Skeletal muscle tissue (tissue), 3 donors: ENCODE measurements at regions not wholly inside any gene's neighbourhood (a gene's known extent, or its start where the extent isn't known, plus 50 kb on each side); places are given as distances from the start of the nearest gene placed in this dataset.
A peak's percentile ranks its signal among the peaks of the same experiment; 100 is the strongest.

ENCODE experiments used
- H3K27ac ChIP-seq: one replicate; pipeline ENCODE4 v1.7.0; 2013; ENCODE audit warnings: mild to moderate bottlenecking, low read depth, low read length, inconsistent platforms
- H3K27me3 ChIP-seq, 3 donors: one replicate each; pipeline ENCODE4 v1.7.0; 2013; ENCODE audit warnings: low read length in 3 of 3; ENCODE audit not compliant: control insufficient read depth in 3 of 3, insufficient read depth in 3 of 3
- H3K36me3 ChIP-seq, 3 donors: one replicate each; pipeline ENCODE4 v1.7.0; 2013; ENCODE audit warnings: low read length in 3 of 3; ENCODE audit not compliant: control insufficient read depth in 3 of 3, insufficient read depth in 3 of 3
- H3K4me1 ChIP-seq, 3 donors: one replicate each; pipeline ENCODE4 v1.7.0; 2013; ENCODE audit warnings: low read length in 3 of 3, mild to moderate bottlenecking in 3 of 3; ENCODE audit not compliant: control insufficient read depth in 3 of 3, insufficient read depth in 3 of 3
- H3K4me3 ChIP-seq, 3 donors: one replicate each; pipeline ENCODE4 v1.7.0; 2013; ENCODE audit warnings: low read length in 3 of 3
- H3K9ac ChIP-seq, 3 donors: one replicate each; pipeline ENCODE4 v1.7.0; 2013; ENCODE audit warnings: low read length in 3 of 3, mild to moderate bottlenecking in 3 of 3, moderate library complexity in 2 of 3, low read depth in 1 of 3
- H3K9me3 ChIP-seq, 3 donors: one replicate each; pipeline ENCODE4 v1.7.0; 2013; ENCODE audit warnings: low read length in 3 of 3; ENCODE audit not compliant: control insufficient read depth in 3 of 3
- donor health status: Osteomylitis.

DNA sequence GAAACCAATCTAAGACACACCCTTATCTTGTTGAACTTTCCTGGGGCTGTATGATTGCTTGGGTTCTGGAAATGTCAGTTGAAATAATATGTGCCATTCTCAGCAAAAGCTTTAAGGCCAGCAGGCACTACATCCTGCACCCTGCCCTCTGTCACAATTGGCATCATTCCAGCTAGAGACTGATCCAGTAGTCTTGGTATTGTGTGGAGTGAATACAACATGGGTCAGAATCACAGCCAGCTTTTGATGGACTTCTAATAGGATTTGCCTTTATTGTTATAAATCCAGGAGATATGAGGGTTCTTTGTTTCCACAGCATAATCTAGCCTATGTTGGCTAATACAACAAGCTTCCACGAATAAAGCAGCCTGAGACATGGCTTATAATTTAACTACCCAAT is 617.0 kb upstream of the CDH2 start:
- Histone ChIP-seq H3K9me3 (no peaks in the 10 kb centered on the region), H3K36me3 (no peaks in the 10 kb centered on the region), H3K4me1 (no peaks in the 10 kb centered on the region), H3K4me3 (no peak overlapping the region), H3K27me3 (no peaks in the 10 kb centered on the region), H3K9ac (no peak overlapping the region), H3K27ac (peak overlapping the region; percentile 1)

DNA sequence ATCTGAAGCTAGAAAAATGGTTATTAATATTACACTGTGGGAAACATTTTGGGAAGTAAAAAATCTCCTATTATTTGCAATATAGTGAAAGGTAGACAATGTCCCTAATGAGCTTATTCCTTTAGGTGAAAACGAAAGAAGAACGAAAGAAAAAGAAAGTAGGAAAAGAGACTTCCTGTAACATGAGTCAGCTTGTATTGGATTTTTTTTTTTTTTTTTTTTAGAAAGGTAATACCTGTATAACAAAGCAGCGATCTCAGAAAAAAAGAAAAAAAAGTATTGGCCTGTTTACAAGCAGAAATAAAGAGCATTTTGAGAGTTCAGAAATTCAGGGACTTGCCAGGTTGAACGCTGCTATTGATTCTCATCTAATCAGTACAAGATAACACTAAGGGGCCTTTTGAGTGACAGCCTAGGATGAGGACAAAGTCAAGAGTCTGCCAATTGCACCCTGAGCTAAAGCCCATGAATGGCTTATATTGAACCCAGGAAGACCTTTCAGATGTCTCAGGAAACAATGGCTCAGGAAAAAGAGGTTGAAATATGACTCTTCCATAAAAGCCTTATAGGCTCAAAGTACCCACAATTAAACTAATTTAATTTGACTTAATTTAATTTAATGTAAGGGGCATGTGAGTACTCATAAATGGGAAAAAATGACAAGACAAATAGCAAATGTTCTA is 615.6 kb upstream of the CDH2 start:
- H3K36me3 ChIP-seq: no peaks in the 10 kb centered on the region
- no peaks in the 10 kb centered on the region for H3K27me3 ChIP-seq
- no peak overlapping the region for H3K9ac ChIP-seq
- no peaks in the 10 kb centered on the region for H3K4me1 ChIP-seq
- no peak overlapping the region for H3K27ac ChIP-seq
- H3K9me3 ChIP-seq: no peaks in the 10 kb centered on the region
- H3K4me3 ChIP-seq: no peak overlapping the region

DNA sequence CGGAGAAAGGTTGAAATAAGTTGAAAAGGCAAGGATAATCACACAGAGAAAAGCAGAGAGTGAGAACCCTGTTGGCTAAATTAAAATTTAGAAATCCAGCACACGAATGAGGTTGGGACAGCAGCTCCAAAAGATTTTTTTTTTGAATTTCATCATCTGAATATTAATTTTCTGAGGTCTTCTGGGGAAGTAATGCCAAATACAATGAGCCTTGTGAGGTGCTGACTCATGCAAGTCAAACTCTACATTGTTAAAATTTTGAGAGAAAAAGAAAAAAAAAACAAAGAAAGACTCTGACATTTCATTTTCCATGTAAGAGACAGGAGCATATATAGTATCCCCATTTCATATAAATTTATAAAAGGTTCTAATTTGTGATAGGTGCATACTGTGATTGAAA is 614.2 kb upstream of the CDH2 start:
- Histone ChIP-seq H3K9ac (no peak overlapping the region), H3K36me3 (no peaks in the 10 kb centered on the region), H3K27me3 (no peaks in the 10 kb centered on the region), H3K4me3 (no peak overlapping the region), H3K9me3 (no peaks in the 10 kb centered on the region), H3K27ac (no peak overlapping the region), H3K4me1 (no peaks in the 10 kb centered on the region)

DNA sequence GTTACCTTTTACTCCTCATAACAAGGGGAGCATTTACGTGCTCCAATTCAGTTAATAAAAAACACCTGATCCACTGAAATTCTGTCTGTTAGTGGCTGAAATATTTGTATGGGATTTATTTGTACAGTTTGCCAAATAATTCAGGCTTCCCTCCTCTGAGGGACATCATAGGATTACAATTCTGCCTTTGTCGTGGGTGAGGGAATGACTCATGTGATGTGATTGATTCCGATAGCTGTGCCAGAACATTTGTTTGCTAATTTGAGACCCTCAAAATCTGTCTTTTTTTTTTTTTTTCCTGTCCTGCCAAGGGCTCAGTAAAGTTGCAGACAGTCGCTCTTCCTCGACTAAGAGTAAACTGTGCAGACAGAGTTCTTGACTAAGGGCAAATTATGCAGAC is 612.6 kb upstream of the CDH2 start:
- no peak overlapping the region for H3K9ac ChIP-seq
- H3K36me3 ChIP-seq: no peaks in the 10 kb centered on the region
- H3K4me1 ChIP-seq: no peaks in the 10 kb centered on the region
- H3K27me3 ChIP-seq: no peaks in the 10 kb centered on the region
- H3K27ac ChIP-seq: no peak overlapping the region
- H3K4me3 ChIP-seq: no peak overlapping the region
- H3K9me3 ChIP-seq: no peaks in the 10 kb centered on the region

DNA sequence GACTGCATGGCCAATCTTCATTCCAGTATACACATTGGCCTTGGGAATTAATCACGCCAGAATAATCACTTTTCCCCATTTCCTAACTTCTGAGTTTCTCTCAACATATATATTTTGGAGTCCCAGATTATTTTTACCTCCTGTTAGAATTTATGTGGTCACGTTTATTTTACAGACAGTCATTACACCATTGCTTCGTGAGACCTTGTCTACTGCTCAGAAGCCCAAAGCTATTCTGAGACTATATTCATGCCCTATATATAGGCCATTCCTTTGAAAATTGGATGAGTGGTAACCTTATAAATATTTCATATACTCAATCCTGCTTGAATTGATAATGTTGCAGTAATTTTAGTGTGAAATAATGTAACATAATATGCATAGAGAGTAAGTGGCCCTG is 610.0 kb upstream of the CDH2 start:
- Histone ChIP-seq H3K36me3 (no peaks in the 10 kb centered on the region), H3K4me1 (no peaks in the 10 kb centered on the region), H3K4me3 (no peak overlapping the region), H3K9ac (no peak overlapping the region), H3K27me3 (no peaks in the 10 kb centered on the region), H3K9me3 (no peaks in the 10 kb centered on the region), H3K27ac (no peak overlapping the region)

DNA sequence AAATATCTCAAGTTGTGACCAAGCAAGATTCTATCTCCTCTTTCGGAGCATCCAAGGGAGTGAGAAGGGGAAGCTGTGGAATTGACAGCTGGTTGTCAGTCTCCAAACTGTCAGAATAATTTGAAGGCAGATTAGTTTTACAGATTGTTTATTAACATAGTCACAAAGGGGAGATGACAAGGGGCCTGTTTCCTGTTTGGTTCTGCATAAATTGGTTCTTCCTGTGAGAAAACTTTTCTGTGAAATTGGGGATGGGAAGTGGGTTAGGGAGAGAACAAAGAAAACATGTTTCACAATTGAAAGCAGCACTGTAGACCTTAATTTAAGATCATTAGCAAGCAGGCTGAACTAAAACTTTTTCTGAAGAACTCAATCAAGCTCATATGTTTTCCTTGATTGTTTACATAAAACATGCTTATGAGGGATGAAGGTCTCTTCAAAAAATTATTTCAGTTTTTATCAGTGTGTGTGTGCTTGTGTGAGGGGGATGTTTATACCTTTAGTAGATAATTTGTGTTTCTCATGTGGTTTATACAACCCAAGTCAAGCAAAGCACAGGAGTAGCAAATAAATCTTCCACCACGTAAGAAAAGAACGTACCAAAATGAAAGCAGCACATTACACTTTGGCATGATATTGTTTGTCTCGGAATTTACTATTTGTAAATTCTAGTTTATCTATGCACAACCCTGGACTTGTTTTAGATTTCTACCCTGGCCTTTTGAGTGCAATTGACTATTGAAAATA is 604.9 kb upstream of the CDH2 start:
- Histone ChIP-seq H3K27ac (no peak overlapping the region), H3K9ac (no peak overlapping the region), H3K4me1 (no peaks in the 10 kb centered on the region), H3K9me3 (no peaks in the 10 kb centered on the region), H3K4me3 (no peak overlapping the region), H3K27me3 (no peaks in the 10 kb centered on the region), H3K36me3 (no peaks in the 10 kb centered on the region)

DNA sequence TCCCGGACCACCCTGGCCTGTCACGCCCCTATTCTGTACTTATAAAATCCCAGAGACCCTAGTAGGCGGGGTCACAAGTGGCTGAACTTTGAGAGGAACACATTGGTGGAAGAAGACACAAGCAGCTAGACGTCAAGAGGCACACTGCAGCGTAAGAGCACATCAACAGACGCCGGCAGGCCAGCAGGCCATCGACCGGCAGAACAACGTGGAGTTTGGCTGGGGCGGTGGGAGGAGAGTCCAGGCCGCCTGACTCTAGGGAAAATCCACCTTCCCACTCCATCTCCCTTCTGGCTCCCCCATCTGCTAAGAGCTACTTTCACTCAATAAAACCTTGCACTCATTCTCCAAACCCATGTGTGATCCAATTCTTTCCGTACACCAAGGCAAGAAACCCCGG is 601.8 kb upstream of the CDH2 start:
- Histone ChIP-seq H3K27ac (no peak overlapping the region), H3K27me3 (no peaks in the 10 kb centered on the region), H3K4me3 (no peak overlapping the region), H3K4me1 (no peaks in the 10 kb centered on the region), H3K36me3 (no peaks in the 10 kb centered on the region), H3K9ac (no peak overlapping the region), H3K9me3 (no peaks in the 10 kb centered on the region)

DNA sequence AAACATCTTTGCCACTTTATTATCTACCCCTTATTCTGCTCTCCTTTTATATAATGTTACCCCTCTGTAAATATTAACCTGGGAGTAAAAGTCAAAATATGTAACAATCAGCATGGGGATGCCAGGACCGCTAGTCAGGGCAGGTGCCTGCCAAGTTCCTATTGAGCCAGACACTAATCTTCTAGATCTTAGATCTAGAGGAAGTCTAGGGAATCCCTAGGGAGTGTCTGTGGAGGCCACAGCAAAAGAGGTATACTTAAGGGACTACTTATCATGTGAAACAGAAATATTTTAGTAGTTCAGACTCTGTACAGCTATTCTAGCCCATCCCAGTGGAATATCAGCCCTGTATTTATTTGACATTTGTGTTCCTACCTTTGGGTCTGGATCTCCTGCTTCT is 600.8 kb upstream of the CDH2 start:
- no peaks in the 10 kb centered on the region for H3K9me3 ChIP-seq

DNA sequence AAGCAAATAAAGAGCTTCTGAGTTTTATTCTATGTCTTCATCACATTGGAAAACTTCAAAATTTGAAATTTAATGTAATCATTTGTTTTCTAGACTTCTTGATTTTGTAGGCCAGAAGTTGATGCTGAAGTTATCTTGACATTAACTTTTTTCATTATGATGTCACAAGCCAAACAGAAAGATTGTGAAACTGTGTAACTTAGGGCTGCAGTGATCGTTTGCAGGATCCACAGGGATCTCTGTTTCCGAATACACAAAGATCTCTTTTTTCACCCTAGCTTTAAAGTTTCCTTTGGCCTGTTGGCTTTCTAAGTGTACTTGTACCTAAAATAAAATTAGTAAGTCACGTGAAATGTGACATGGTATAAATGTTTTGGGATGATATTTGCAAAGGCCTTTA is 594.9 kb upstream of the CDH2 start:
- no peak overlapping the region for H3K27ac ChIP-seq
- H3K4me3 ChIP-seq: no peak overlapping the region
- H3K9me3 ChIP-seq: no peaks in the 10 kb centered on the region
- no peaks in the 10 kb centered on the region for H3K36me3 ChIP-seq
- H3K9ac ChIP-seq: no peak overlapping the region
- no peaks in the 10 kb centered on the region for H3K4me1 ChIP-seq
- no peaks in the 10 kb centered on the region for H3K27me3 ChIP-seq

More for the DNA sequence above, 600.8 kb upstream of the CDH2 start:
- Histone ChIP-seq H3K4me3 (no peak overlapping the region), H3K27ac (no peak overlapping the region), H3K27me3 (no peaks in the 10 kb centered on the region), H3K36me3 (no peaks in the 10 kb centered on the region), H3K9ac (no peak overlapping the region), H3K4me1 (no peaks in the 10 kb centered on the region)

DNA sequence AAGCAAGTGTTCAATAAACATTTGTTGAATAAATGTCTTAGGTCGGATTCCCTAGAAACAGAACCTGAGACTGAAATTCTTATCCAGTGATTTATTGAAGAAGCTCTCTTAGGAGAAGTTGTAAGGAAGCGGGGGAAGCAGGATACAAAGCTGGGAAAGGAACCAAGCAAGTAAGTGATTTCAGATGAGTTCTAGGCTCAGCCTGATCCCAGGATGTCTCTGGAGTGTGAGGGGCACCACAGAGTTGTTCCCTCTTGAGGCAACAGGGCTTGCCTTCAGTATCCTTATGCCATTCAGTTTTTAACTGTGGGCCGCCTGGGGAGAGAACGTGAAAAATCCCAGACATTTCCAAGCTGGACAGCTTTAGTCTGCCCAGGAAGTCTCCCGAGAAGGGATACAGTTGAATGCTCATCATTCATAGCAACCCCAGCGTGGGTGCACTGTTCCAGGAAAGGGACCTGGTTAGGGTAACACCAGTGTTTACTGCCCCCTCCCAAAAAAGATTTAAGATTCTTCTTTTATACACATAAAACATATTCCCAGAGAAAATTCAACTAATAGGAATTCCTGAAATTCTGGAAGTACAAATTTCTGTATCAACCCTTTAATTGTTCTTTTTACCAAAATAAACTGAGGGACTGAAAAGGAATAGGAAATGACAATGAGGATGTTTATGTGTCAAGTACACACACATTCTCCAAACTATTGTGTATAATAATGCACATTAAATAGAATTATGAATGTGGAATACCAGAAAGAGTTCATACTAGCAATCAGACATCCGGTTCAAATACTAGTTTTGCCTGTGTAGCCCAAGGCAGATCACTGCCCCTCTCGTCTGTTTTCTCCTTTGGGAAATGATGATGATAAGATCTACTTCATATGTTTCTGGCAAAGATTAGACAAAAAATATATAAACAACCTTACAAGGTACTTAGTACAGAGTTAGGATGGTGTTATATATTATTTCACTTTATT is 592.1 kb upstream of the CDH2 start:
- no peaks in the 10 kb centered on the region for H3K4me1 ChIP-seq
- no peak overlapping the region for H3K27ac ChIP-seq
- no peak overlapping the region for H3K9ac ChIP-seq
- H3K36me3 ChIP-seq: no peaks in the 10 kb centered on the region
- no peak overlapping the region for H3K4me3 ChIP-seq
- no peaks in the 10 kb centered on the region for H3K27me3 ChIP-seq
- H3K9me3 ChIP-seq: no peaks in the 10 kb centered on the region
